ENCODE measurements at regions not wholly inside any gene's neighbourhood (a gene's known extent, or its start where the extent isn't known, plus 50 kb on each side); places are given as distances from the start of the nearest gene placed in this dataset.

GRCh38 chr7:66429498-66430163 is 199.1 kb upstream of the KCTD7 start:
- TF ChIP-seq CTCF (IDR thresholded peaks at IDR 0.05) (no peak), POLR2A (IDR thresholded peaks at IDR 0.05) (no peak)

All from ovary (tissue), 3 donors.